ENCODE measurements at regions not wholly inside any gene's neighbourhood (a gene's known extent, or its start where the extent isn't known, plus 50 kb on each side); places are given as distances from the start of the nearest gene placed in this dataset.

GRCh38 chr1:230574502-230574901, 67.8 kb upstream of the COG2 start:
- TF ChIP-seq POLR2A (IDR thresholded peaks at IDR 0.05; ENCODE audit: low read depth, low read length) (no peak), TAF1 (IDR thresholded peaks at IDR 0.05; ENCODE audit: low read depth, low read length) (no peak), POLR2AphosphoS5 (IDR thresholded peaks at IDR 0.05; ENCODE audit: low read depth, low read length) (no peak), SPI1 (IDR thresholded peaks at IDR 0.05; ENCODE audit: low read depth, low read length) (no peak), POU2F2 (IDR thresholded peaks at IDR 0.05; ENCODE audit: low read depth, low read length) (no peak), PAX5 (IDR thresholded peaks at IDR 0.05; ENCODE audit: insufficient read depth, low read length, severe bottlenecking) (no peak)
